GM21529 (cell line): ENCODE measurements at regions not wholly inside any gene's neighbourhood (a gene's known extent, or its start where the extent isn't known, plus 50 kb on each side); places are given as distances from the start of the nearest gene placed in this dataset.
"Not testable (repeated sequence)": the region's sequence is repeated elsewhere in the genome, so short reads cannot be mapped to it uniquely, and the experiment has no call there.

Experiments
- ATAC-seq: cut with Tn5 transposase; IDR thresholded peaks from one replicate; pipeline ENCODE4 v1.9.1; 2021; ENCODE audit not compliant: unreplicated experiment

DNA sequence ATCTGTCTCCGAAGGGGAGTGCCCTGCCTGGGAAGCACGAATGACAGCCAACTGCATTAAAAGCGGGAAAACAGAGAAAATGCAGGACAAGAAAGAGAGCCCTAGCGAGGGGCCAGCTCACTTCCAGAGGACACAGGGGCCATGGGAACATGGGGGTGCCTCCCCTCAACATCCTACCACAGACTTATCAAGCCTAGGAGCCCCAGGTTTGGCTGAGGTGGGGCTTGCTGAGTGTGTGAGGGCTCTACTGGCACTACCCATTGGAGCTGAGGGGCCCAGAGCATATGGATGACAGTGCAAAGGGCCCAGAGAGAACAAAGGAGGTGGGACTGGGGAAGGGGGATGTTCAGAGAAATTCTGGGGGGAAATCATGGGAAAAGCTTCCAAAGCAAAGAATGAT is 101.8 kb downstream of the PJA1 start:
- ATAC-seq = no peak

DNA sequence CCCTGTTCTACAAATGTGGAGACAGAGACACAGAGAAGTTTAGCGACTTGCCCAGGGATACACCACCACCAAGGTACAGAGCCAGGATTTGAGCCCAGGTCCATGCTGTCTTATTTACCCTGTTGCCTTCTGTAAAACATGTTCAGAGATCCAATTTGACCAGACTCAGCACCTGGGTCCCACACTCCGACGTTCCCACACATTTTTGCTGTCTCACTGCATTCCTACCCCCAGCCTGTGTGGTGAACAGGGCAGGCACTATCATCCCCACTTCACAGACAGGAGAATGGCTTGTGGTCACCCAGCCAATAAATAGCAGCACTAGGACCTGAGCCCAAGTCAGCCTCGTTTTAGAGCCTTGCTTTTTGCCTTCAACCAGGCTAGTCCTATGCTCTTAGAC is 102.8 kb downstream of the PJA1 start:
- no peak for ATAC-seq

DNA sequence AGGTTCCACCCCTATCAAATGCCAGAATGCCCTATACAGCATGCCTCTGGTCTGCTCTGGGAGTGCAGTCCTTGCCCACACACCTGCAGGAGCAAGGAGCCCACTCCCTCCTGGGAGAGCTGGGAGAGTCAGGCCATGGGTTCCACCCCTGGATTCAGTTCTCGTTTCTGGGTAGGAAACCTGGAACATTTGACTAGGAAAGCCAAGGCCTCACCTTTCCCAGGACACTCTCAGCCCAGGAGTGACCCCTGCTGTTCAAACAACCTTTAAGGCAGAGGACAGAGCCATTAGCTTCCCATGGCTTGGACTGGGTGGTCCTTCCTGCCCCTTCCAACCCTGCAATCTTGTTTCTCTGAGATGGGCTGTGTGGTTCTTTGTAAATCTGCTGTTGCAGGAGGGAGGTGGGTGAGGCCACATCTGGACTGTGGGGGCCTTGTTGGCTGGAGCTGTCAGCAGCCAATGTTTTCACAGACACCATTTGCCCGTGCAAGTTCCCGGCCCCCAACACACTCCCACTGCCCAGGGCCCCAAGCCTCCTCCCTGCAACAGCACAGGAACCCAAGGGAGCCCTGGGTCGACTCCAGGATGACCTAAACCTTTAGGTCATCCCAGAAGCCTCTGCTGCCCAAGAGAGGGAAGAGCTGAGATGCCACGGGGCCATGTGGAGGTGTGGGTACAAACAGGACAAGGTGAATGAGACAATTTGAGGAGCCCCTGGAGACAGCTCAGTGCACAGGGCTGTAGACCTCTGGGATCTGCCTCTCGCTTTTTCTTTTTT is 104.4 kb downstream of the PJA1 start:
- ATAC-seq = no peak

- no peak for ATAC-seq
Measured at GRCh38 chrX:69055193-69055592, 110.1 kb downstream of the PJA1 start.

- ATAC-seq = not testable (repeated sequence)
Measured at GRCh38 chrX:69054497-69054896, 110.8 kb downstream of the PJA1 start.

DNA sequence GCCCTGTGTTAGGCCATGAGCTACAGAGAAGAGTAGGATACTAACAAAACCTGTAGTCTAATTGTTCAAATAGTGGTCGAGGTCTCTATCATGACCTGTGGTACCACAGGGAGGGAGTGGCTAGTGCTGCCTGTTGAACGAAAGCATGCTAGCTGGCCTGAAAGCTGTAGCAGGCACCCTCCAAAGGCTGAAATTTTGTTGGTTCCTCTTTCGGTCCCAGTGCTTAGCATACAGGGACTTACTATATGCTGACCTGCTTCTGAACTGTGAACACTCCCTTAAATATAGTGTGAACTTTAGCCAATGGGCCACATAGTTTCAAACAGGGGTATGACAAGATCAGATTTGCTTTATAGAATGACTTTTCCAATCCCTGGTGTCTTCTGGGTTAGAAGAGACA is 113.4 kb downstream of the PJA1 start:
- no peak for ATAC-seq

- ATAC-seq = no peak
Measured at GRCh38 chrX:69050051-69050765, 115.0 kb downstream of the PJA1 start.

DNA sequence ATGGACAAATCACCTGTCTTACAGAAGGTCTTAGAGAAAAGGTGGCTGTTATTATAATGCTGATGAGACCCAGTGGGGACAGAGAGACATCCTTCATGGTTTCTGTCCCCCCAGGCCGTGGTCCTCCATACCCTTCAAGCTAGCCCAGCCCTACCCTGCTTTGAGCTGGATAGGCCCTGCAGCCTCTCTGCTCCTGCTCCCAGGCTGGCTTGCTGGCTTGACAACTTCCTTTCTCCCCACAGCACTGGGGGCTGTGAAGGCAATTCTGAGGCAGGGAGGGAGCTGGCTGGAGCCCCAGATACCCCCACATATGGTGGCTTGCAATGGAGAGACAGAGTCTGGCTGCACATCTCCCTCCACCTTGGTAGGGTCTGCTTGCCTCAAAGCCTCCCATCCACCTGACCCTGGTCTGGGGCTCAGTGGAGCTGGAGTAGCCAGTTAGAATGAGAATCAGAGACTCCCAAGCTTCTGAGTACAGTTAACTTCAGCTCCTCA is 118.2 kb downstream of the PJA1 start:
- ATAC-seq = no peak

DNA sequence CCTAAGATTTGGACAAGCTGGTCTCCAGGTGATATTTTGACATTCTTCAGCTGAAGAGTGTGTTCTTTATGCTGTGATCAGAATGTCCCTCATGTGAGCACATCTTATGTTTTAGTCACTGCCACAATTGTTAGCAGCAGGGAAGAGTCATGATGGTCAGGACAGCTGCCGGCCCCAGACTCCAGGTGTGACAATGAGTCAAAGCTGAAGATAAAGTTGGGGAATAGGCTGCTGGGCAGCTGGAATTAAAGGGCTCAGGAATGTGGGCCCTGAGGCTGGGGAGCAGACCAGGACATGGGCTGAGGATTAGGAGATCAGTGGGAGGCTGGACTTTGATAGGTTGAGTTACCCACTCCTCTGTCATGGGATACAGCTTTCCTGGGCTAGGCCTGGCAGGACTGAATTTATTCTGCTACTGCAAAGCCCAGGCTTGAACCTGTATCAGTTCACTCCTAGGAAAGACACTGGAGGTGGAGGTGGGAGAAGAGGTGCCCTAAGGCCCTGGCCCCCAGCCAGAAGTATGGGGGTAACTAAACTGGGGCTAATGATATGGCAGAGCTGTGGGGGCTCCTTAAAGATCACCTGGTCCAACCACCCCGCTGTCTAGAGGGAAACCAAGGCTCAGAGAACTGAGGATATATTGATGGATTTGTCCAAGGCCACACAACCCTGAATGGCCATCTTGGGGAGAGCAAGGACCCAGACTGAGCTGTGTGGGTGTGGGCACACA is 119.5 kb downstream of the PJA1 start:
- no peak for ATAC-seq

- ATAC-seq = no peak
Measured at GRCh38 chrX:69038816-69039215, 126.4 kb downstream of the PJA1 start.

DNA sequence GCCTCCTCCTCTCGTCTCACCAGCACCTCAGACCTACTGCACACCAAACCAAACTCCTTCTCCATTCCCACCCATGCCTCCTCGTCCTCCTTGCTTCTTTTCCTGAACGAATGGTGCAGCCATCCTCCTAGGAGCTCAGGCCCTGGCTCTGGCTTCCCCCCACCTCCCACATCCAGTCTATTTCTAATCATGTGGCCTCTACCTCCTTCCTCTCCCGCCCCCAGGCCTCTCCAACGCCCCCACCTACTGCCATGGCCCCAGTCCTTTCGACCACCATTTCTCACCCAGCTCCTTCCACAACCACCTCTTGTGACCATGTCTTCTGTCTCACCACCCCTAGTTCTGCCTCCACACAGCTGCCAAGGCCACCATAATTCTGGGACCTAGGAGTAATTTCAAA is 127.1 kb downstream of the PJA1 start:
- ATAC-seq = no peak

GRCh38 chrX:69037786-69038185 is 127.5 kb downstream of the PJA1 start:
- ATAC-seq = no peak

DNA sequence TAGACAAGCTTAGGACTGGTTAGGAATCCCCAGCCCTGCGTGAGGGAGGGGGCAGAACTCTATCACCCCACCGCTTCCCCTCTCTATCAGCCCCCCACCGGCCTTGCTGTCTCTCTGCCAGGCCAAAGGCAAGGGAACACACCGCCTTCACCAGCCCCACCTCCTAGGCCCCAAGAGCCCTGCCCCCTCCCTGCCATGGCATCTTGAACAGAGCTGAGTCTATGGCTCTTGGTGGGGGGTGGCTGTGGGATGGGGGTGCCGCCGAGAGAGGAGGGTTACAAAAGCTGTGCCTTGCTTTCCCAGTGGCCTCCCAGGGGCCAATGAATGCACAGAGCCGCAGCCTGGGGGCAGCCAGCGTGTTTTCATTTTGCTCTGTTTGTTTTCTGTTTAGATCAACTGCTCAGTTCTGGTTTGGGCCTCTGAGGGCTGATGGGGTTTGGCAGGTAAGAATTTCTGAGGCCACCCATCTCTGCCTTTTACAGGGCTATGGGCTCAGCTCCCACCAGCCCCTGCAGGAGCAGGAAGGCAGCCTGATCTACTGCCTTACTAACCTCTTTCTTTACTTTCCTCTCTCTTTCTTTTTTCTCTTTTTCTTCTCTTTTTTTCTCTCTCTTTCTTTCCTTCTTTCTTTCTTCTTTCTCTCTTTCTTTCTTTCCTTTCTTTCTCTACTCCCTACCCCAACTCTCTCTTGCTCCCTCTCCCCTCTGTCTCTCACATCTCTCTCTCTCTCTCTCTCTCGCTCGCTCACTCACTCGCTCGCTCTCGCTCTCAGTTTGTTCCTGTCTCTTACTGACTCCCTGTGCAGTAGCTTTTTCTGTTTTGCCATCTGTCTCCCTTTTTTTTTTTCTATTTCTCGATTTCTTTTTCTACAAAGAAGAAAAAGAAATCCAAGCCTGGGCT is 128.3 kb downstream of the PJA1 start:
- ATAC-seq = no peak

GRCh38 chrX:69034451-69034850 is 130.8 kb downstream of the PJA1 start:
- ATAC-seq = no peak

DNA sequence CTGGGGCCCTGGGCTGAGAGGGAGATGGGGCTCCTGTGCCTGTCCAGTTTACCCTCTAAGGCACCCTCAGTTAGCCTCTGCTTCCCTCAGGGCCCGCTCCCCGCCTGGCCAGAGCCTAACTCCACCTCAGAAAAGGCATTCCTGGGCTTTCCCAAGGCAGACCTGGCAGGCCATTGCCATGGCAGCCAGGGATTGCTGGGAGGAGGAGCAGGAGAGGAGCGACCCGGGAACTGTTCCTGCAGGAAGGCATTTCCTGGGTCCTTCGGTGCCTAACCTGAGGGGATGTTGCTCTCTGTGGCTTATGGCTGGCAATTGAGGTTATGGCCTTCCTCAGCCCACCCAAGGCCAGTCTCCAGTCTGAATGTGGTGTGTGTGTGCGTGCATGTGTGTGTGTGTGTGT is 131.3 kb downstream of the PJA1 start:
- no peak for ATAC-seq

DNA sequence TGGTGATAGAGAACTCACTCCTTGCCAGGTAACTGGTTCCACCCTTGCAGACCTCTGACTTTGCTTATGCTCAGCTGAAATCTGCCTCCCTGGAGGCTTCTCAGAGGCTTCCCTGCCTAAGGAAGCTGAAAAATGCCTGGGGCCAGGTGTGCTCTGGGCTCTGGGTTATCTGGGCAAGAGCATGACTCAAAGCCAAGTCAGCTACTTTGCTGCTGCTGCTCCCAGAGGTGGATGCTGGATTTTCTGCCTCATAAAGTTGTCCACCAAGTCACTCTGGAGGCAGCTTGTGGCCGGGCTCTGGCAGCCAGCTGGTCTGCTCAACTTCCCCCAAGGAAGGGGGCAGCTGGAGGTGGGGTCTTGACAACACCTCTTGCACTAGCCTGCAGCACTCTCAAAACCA is 132.7 kb downstream of the PJA1 start:
- no peak for ATAC-seq

- no peak for ATAC-seq
Measured at GRCh38 chrX:69031971-69032391, 133.3 kb downstream of the PJA1 start.

- no peak for ATAC-seq
Measured at GRCh38 chrX:69031181-69031580, 134.1 kb downstream of the PJA1 start.

DNA sequence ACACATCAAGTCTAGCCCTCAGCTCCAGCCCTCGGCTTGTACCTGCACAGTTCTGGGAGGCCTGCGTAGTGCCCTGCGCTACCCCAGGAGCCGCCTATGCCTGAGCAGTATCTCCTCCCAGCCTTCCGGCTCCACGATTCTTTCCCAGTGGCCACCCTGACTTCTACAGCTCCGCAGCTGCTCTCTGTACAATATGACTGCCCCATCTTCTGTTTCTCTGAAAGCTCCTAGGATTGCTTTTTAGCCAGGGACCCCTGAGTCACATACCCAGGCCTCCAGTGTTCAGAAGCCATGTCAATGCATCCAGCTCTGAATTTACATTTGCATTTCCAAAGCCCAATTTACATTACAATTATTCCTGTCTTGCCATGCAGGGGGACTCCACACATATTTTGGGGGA is 135.5 kb downstream of the PJA1 start:
- ATAC-seq = no peak

GRCh38 chrX:69028761-69029120 is 136.5 kb downstream of the PJA1 start:
- no peak for ATAC-seq
